Fibroblast of upper back skin (primary cell): ENCODE measurements at regions not wholly inside any gene's neighbourhood (a gene's known extent, or its start where the extent isn't known, plus 50 kb on each side); places are given as distances from the start of the nearest gene placed in this dataset.

Experiments
- DNase-seq: peaks from one replicate; pipeline ENCODE4 v3.0.0-alpha.2; 2013

DNA sequence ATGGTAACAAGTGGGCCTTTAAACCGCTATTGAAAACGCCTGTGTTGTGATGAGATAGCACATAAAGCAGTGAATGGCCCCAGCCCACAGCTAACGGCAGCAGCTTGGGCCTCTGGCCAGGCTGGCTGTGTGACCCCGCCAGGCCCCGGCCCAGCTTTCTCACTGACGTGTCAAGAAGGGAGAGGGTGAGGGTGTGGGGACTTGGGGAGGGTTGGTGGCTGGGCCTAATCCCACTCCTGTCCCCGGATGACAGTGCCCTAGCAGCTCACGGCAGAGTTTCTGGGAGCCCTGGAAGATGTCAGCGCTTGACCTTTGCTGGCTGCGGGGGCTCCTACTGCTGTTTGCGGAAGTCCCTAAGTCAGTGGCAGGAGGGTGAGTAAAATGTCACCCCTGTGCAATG lies 88.9 kb upstream of the SHH start:
- DNase-seq, result no peak

GRCh38 chr7:155899596-155899995 lies 87.3 kb upstream of the SHH start:
- DNase-seq, result no peak

- no peak for DNase-seq
Measured at GRCh38 chr7:155897758-155898386, 85.6 kb upstream of the SHH start.

GRCh38 chr7:155896531-155897263 lies 84.4 kb upstream of the SHH start:
- DNase-seq, result no peak

DNA sequence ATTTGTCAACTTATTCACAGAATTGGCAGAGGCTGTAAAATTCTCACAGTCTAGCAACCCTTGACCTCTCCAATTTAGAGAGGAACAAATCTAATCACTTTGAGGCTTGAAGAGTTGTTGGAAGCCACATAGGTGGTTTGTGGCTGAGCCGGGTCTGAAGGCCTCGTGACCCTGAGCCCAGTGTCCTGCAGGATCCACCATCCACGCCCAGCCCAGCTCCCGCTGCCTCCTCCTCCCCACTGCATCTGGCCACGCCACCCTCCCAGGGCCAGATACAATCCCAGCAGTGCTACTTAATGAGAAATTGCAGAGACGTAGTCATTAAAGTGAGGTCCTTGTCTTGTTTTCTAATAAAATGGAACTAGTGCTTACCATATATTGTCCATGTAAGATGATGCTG lies 81.4 kb upstream of the SHH start:
- DNase-seq, result no peak

DNA sequence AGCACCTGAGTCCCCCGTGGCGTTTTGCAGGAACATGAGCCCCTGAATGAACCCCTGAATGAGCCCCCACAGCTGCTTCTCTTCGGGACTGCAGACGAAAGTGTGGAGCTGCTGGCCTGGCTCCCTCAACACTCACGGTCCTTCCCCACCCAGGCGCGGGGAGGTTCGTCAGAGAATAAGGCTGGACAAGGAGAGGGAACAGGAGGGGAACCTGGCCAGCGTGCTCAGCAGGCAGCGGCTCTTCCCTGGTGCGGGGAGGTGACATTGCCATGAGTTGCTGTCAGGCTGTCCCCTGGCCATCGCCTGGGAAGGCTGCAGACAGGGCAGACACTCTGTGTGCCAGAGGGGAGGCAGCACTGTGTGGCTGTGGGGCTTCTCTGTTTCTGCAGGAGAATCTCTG lies 80.9 kb upstream of the SHH start:
- no peak for DNase-seq

GRCh38 chr7:155889636-155890511 lies 77.6 kb upstream of the SHH start:
- no peak for DNase-seq

GRCh38 chr7:155887174-155887525 lies 74.9 kb upstream of the SHH start:
- no peak for DNase-seq

DNA sequence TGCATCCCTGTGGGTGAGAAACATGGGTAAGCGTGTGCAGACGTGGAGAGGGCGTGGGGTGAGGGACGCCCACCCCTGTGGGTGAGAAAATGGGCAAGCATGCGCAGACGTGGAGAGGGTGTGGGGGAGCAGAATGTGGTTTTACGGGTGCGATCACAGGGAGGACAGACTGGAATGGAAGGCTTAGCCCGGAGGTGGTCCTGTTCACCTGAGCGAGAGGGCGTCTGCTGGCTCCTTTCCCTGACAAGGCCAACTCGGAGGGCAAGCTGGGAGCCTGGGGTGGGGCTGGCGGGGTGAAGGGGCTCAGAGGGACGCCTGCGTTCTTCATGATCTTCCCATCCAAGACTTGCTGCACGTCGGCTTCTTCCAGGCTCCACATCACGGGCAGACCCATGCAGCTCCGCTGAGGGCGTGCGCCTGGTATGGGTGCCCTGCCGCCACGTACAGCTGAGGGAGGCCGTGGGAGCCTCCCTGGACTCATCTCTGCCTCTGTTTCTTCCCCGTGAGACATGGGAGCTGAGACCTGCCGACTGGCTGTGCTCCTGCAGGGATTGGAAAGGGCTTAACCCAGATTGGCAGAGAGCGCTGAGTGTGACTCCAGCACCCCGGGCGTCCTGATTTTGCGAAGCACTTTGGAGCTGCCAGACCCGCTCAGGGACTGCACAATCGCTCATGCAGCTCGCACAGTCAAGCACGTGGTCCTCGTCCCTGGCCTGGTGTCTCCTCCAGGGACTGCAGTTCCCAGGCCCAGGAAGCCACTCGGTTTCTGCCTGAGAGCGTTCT lies 74.3 kb upstream of the SHH start:
- no peak for DNase-seq

DNA sequence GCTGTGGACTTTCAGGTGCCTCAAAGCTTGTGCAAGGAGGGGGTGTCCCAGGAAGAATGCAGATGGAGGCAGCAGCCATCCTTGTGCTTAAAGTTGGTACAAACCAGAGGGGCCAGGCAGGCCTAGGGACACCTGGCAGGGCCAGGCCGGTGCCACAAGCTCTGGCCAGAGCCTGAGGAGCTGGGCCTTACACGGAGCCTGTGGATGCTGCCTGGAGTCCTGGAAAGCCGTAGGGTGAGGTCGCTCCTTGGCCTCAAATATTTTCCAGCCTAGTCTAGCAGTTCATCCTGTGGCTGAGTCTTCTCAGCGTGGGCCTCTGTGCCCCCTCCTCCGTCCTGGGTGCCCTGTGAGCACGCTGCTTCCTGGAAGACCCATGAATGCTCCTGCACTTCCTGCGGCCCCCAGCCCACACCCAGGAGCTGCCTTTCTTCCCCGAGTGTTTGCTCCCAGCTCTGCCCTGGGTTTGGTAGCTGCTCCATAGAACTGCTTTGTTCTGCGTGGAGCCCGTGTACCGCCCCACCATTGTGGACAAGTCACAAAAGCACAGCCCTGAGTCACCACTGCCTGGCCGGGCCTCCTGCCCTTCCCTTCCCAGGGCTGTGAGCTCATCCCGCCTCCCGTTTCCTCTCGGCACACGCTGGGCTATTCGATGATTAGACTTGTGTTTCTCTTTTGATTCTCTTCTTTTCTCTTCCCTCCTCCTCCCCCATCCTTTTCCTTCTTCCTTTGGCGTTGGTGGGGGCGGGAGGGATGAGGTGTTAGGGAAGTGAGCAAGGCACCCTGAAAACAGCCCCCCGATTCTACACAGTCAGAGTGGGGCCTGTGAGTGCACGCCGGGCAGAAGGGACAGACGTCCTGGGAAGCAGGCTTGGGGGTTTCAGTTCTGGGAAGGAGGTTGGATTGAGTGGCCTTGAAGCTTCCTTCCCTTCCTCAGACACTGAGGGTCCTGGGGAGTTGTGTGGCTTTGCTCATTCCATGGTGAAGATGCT lies 73.2 kb upstream of the SHH start:
- peak; percentile 38 for DNase-seq

DNA sequence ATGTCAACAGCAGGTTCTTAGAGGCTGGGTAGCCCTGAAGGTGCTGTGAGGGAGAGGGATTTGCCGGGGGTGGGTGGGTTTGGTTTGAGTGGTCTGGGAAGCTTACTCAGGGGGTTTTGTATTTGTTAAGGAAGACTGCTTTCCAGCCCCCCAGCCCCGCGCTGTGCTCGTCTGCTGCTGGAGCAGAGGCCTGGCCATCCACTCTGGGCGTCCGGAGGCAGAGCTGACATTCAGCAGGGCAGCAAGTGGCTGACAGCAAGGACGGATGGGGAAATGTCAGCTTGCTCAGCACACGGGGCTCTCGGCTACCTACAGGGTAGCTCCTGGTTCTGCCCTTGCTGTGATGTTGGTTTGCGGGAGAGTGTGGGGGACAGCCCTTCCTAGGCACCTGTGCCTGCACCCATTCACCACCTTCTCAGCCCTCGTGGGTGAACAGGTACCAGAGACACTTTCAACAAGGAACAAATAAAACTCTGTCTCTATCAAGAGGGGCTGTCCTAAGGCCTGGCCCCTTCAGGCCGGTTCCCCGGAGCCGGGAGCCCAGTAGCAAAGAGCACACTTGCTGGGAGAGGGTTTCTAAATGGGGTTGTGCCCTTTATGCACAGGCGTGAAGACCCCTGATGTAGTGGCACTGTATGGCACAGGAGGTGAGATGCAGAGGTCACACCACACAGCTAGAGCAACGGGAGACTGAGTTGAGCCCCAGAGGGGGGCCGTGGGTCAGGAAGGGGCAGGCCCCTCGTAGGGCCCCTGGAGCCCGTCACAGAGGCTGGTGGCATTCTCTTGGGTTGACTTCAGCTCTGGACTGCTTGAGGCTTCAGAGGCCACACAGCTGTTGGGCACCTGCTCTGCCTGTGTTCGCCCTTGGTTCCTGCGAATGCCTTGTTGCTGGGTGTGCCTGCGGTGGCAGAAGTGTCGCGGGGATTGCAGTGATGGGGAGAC lies 72.2 kb upstream of the SHH start:
- DNase-seq, result no peak

DNA sequence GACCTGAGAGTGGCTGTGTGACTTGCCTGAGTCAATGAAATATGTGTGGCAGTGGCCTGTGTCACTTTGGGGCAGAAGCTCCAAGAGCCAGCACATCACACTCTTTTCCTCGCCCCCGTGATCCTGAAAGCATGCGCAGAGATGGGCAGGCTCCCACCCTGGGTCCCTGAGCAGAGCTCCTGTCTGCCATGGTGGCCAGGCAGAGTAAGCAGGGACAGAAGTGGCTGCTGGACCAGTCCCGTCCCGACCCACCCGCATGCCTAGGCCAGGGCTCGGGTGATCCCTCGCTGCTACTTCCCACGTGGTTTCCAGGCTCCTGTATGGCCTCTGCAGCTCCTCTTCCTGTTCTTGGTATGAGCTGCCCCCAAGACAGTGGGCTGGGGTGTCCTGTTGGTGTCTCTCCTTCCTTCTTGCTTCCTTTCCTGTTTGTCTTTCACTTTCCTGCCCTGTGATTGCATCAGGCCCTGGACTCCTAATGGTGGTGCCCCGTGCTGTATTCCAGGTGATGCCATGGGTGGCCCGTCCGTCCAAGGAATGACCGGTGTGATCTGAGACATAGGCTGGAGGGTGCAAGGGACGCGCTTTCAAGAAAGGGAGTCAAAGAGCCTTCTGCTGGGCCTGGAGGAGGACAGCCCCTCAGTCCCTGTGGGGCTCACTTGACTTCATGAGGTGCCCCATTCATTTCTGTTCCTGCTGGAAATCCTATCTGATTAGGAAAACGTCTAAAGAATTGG lies 71.4 kb upstream of the SHH start:
- DNase-seq, result no peak

- peak; percentile 5 for DNase-seq
Measured at GRCh38 chr7:155882596-155882995, 70.3 kb upstream of the SHH start.

DNA sequence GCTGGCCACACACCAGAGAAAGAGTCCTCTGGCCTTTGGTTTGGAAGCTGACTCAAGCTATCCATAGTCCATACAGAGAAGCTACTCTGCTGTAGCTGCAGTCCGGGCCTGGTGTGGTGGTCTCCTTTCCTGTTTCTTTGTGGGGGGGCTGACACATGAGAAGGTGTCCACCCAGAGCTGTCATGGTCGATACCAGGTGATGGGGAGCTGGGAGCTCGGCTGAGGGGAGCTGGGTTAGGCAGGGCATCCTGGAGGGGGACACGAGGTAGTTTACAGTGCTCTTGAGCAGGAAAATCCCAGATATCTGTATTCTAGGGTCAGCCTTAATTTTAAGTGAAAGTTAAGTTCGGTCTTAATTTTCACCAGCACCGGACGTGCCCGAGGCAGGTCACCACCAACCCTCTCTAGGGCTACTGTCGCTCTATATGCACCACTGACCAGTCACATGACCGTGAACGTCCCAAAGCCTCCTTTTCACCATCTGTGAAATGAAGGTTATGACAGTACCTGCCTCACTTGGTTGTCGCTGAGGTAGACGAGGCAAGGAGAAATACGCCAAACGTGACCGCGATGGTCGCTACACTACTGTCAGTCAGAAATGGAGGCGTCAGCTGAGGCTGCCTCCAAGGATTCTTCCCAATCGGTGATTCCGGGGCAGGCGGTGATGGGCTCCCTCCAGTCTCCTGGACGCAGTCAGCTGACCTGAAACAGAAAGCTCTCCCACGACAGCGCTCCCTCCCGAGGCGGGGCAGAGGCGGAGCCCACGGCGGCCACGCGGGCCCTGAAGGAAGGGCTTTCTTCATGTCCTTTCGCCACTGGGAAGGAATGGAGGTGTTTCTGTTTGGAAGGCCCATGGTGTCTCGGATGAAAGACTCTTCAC lies 69.4 kb upstream of the SHH start:
- no peak for DNase-seq

- DNase-seq, result no peak
Measured at GRCh38 chr7:155880721-155881120, 68.5 kb upstream of the SHH start.

- DNase-seq, result no peak
Measured at GRCh38 chr7:155879592-155879991, 67.3 kb upstream of the SHH start.

GRCh38 chr7:155878674-155879073 lies 66.4 kb upstream of the SHH start:
- no peak for DNase-seq

DNA sequence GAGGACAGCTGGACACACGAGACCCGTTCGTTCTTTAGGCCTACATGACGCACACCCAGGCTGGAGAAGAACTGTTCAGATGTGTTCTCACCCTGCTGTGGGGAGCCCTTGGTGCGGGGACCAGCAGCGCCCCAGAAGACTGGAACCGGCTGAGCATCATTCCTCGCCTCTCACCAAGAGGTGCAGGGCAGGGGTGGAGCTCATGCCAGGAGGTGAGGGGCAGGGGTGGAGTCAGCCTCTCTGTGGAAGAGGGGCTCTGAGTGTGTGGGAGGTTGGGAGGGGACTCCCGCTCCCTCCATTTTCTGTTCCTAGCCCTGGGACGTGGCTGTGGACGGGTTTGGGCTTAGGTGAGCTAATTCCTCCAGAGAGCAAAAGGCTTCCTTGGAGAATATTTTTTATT lies 66.0 kb upstream of the SHH start:
- DNase-seq, result no peak

GRCh38 chr7:155877167-155877566 lies 64.9 kb upstream of the SHH start:
- DNase-seq, result no peak
